SK-N-SH treated with all-trans-retinoic acid at 6 μM for 48 hours (cell line): ENCODE measurements at regions not wholly inside any gene's neighbourhood (a gene's known extent, or its start where the extent isn't known, plus 50 kb on each side); places are given as distances from the start of the nearest gene placed in this dataset.

Experiments
- ISL1 ChIP-seq: fragments of 250-450 bp; sonication (Bioruptor Pico); IDR thresholded peaks from 2 replicates; pipeline ENCODE4 v2.1.2; 2022; ENCODE audit warnings: mild to moderate bottlenecking, moderate library complexity
- RARB ChIP-seq: fragments of 250-450 bp; sonication (Bioruptor Pico); IDR thresholded peaks from 2 replicates; pipeline ENCODE4 v1.8.0; 2021; ENCODE audit warnings: mild to moderate bottlenecking, moderate library complexity
- TOX ChIP-seq: fragments of 250-450 bp; sonication (Bioruptor Pico); IDR thresholded peaks from 2 replicates; pipeline ENCODE4 v1.8.0; 2021; ENCODE audit warnings: mild to moderate bottlenecking, moderate library complexity, borderline replicate concordance
- ZNF70 ChIP-seq: fragments of 450-650 bp; formaldehyde crosslinking; IDR thresholded peaks from 2 replicates; pipeline ENCODE4 v1.5.0; 2020; ENCODE audit warnings: mild to moderate bottlenecking, moderate library complexity
- ZNF8 ChIP-seq: fragments of 450-650 bp; formaldehyde crosslinking; IDR thresholded peaks from 2 replicates; pipeline ENCODE4 v1.5.0; 2020; ENCODE audit warnings: mild to moderate bottlenecking, moderate library complexity
- TF ChIP-seq, protein P1 (sequence below): fragments of 250-450 bp; sonication (Bioruptor Pico); IDR thresholded peaks from 2 replicates; pipeline ENCODE4 v1.5.1; 2020; ENCODE audit warnings: low read depth, mild to moderate bottlenecking, moderate library complexity
- TF ChIP-seq, protein P2 (sequence below): fragments of 250-450 bp; sonication (Bioruptor Pico); IDR thresholded peaks from 2 replicates; pipeline ENCODE4 v1.8.0; 2021; ENCODE audit warnings: low read depth, mild to moderate bottlenecking, moderate library complexity, borderline replicate concordance

DNA sequence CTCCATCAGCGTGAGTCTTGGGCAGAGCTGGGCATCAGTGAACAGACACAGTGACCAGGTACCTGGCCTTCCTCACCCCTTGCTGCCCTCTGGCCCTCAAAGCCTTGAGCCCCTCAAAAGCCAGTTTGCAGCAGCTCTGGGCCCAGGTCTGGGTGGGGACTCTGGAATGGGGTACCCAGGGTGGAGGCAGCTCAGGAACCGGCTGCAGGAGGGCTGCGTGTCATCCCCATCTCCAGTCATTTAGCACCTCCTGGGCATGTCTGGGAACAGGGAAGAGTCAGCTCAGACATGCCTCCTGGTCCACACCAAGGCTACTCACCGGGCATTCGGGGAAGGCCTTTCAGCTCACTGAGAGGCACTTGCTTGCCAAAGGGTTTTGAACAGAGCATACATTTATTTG is 503.3 kb downstream of the TCERG1L start:
- no peak for TF ChIP-seq ZNF70 (CRISPR knock-in tag)
- TF ChIP-seq, protein P1, sequence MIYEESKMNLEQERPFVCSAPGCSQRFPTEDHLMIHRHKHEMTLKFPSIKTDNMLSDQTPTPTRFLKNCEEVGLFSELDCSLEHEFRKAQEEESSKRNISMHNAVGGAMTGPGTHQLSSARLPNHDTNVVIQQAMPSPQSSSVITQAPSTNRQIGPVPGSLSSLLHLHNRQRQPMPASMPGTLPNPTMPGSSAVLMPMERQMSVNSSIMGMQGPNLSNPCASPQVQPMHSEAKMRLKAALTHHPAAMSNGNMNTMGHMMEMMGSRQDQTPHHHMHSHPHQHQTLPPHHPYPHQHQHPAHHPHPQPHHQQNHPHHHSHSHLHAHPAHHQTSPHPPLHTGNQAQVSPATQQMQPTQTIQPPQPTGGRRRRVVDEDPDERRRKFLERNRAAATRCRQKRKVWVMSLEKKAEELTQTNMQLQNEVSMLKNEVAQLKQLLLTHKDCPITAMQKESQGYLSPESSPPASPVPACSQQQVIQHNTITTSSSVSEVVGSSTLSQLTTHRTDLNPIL (CRISPR knock-in tag), result no peak
- TF ChIP-seq RARB (CRISPR knock-in tag), result no peak
- TF ChIP-seq TOX (CRISPR knock-in tag), result no peak
- TF ChIP-seq ISL1 (CRISPR knock-in tag), result no peak
- TF ChIP-seq, protein P2, sequence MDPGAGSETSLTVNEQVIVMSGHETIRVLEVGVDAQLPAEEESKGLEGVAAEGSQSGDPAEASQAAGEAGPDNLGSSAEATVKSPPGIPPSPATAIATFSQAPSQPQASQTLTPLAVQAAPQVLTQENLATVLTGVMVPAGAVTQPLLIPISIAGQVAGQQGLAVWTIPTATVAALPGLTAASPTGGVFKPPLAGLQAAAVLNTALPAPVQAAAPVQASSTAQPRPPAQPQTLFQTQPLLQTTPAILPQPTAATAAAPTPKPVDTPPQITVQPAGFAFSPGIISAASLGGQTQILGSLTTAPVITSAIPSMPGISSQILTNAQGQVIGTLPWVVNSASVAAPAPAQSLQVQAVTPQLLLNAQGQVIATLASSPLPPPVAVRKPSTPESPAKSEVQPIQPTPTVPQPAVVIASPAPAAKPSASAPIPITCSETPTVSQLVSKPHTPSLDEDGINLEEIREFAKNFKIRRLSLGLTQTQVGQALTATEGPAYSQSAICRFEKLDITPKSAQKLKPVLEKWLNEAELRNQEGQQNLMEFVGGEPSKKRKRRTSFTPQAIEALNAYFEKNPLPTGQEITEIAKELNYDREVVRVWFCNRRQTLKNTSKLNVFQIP (CRISPR knock-in tag), result no peak
- no peak for TF ChIP-seq ZNF8 (CRISPR knock-in tag)
